Keratinocyte (primary cell): ENCODE measurements at regions not wholly inside any gene's neighbourhood (a gene's known extent, or its start where the extent isn't known, plus 50 kb on each side); places are given as distances from the start of the nearest gene placed in this dataset.

Source experiments
- DNase-seq: peaks from one replicate; pipeline ENCODE4 v3.0.0-alpha.2; 2011; ENCODE audit warnings: low read depth, missing footprints, low spot score
- FAIRE-seq: peaks from 2 replicates; lab custom pipeline; 2011; peaks lifted over from hg19 to GRCh38; lab: Jason Lieb, UNC
- H2AFZ ChIP-seq: 2 replicates; pipeline ENCODE4 v1.6.0; 2012; ENCODE audit warnings: low read length, control low read depth, inconsistent platforms; ENCODE audit not compliant: control insufficient read depth
- H3K27ac ChIP-seq: 2 replicates; pipeline ENCODE4 v1.5.1; 2011; ENCODE audit warnings: low read length; ENCODE audit not compliant: control insufficient read depth, insufficient read depth
- H3K27me3 ChIP-seq: 3 replicates; pipeline ENCODE4 v1.6.0; 2011; ENCODE audit warnings: low read length; ENCODE audit not compliant: control insufficient read depth, insufficient read depth; ENCODE audit errors: extremely low read depth
- H3K36me3 ChIP-seq, 2 experiments: 2 replicates in 1 of 2; 3 replicates in 1 of 2; pipeline ENCODE4 v1.5.1; 2011; ENCODE audit warnings: low read length in 2 of 2, mild to moderate bottlenecking in 1 of 2; ENCODE audit not compliant: control insufficient read depth in 2 of 2, insufficient read depth in 2 of 2; ENCODE audit errors: extremely low read depth in 1 of 2
- H3K4me1 ChIP-seq: 3 replicates; pipeline ENCODE4 v1.5.1; 2011; ENCODE audit warnings: low read length; ENCODE audit not compliant: control insufficient read depth, insufficient read depth; ENCODE audit errors: extremely low read depth
- H3K4me2 ChIP-seq: 3 replicates; pipeline ENCODE4 v1.6.0; 2011; ENCODE audit warnings: low read depth, low read length; ENCODE audit not compliant: control insufficient read depth, insufficient read depth; ENCODE audit errors: extremely low read depth
- H3K4me3 ChIP-seq, 3 experiments: fragments of 200-600 bp in 1 of 3; sonication (generic) in 1 of 3; 2 replicates in 2 of 3; 3 replicates in 1 of 3; pipeline ENCODE4 v1.5.1; 2011 to 2016; ENCODE audit warnings: low read length in 3 of 3, mild to moderate bottlenecking in 3 of 3, control low read depth in 2 of 3, inconsistent platforms in 1 of 3, low read depth in 1 of 3, mixed read lengths in 1 of 3, mixed run types in 1 of 3, moderate library complexity in 1 of 3; ENCODE audit not compliant: control insufficient read depth in 2 of 3, insufficient read depth in 2 of 3; ENCODE audit errors: extremely low read depth in 1 of 3
- H3K79me2 ChIP-seq: 2 replicates; pipeline ENCODE4 v1.6.0; 2012; ENCODE audit warnings: low read length; ENCODE audit not compliant: control insufficient read depth, insufficient read depth
- H3K9ac ChIP-seq: 3 replicates; pipeline ENCODE4 v1.6.0; 2011; ENCODE audit warnings: low read length; ENCODE audit not compliant: control insufficient read depth, insufficient read depth; ENCODE audit errors: extremely low read depth
- H3K9me1 ChIP-seq: 3 replicates; pipeline ENCODE4 v1.6.0; 2011; ENCODE audit warnings: low read length; ENCODE audit not compliant: control insufficient read depth, insufficient read depth; ENCODE audit errors: extremely low read depth
- H3K9me3 ChIP-seq: 2 replicates; pipeline ENCODE4 v1.5.1; 2012; ENCODE audit warnings: low read depth, low read length; ENCODE audit not compliant: control insufficient read depth
- H4K20me1 ChIP-seq: 3 replicates; pipeline ENCODE4 v1.6.0; 2011; ENCODE audit warnings: low read length; ENCODE audit not compliant: control insufficient read depth, insufficient read depth; ENCODE audit errors: extremely low read depth
- EZH2 ChIP-seq: IDR thresholded peaks from one replicate; pipeline ENCODE4 v1.6.1; 2012; ENCODE audit warnings: inconsistent platforms, mild to moderate bottlenecking, low read length, moderate library complexity
- dilution Hi-C: fragments of 300-500 bp; cut with MboI; formaldehyde crosslinking; loops from one replicate; pipeline ENCODE4 v1.7.0; 2020; ENCODE audit warnings: low sequenced_read_pairs; ENCODE audit not compliant: extremely low pct_ligation_motif_present
- TF ChIP-seq, protein P1 (sequence below), 3 experiments: IDR thresholded peaks in 1 of 3; conservative IDR thresholded peaks in 1 of 3; optimal IDR thresholded peaks in 1 of 3; 2 replicates in 2 of 3; 3 replicates in 1 of 3; pipeline versions ENCODE3 to v1.5.1; 2011; ENCODE audit warnings: low read length in 3 of 3, mild to moderate bottlenecking in 3 of 3, moderate library complexity in 2 of 3, control low read depth in 1 of 3, inconsistent platforms in 1 of 3; ENCODE audit not compliant: insufficient read depth in 2 of 3; ENCODE audit errors: extremely low read depth in 1 of 3

DNA sequence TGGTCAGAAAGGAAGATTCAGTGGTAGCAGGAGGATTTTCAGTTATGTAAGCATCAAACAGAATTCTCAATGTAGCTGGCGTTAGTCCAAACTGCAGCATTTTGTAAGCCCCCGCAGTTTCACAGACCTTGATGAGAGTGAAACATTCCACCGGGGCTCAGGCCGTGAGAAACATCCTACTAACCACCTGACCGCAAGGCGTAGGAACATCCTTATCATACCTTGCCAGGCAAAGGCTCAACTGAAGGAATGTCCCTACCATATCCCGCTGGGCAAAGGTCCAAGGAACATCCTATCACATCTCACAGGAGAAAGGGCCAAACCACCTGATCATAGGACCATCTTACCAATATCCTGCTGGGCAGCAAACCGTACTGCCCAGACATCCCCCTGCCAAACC lies 624.8 kb upstream of the TMEM132C start:
- dilution Hi-C loops: no loop called here
- no peak overlapping the region for H3K4me3 ChIP-seq
- no peak overlapping the region for H2AFZ ChIP-seq
- DNase-seq (no peak), FAIRE-seq (no peak)
- H3K9ac ChIP-seq: no peak overlapping the region
- H3K36me3 ChIP-seq: no peaks in the 10 kb centered on the region
- no peaks in the 10 kb centered on the region for H3K27me3 ChIP-seq
- H3K9me3 ChIP-seq: no peaks in the 10 kb centered on the region
- no peak overlapping the region for H3K27ac ChIP-seq
- no peaks in the 10 kb centered on the region for H3K79me2 ChIP-seq
- no peaks in the 10 kb centered on the region for H4K20me1 ChIP-seq
- H3K9me1 ChIP-seq: no peaks in the 10 kb centered on the region
- TF ChIP-seq EZH2: no peak
- TF ChIP-seq, protein P1, sequence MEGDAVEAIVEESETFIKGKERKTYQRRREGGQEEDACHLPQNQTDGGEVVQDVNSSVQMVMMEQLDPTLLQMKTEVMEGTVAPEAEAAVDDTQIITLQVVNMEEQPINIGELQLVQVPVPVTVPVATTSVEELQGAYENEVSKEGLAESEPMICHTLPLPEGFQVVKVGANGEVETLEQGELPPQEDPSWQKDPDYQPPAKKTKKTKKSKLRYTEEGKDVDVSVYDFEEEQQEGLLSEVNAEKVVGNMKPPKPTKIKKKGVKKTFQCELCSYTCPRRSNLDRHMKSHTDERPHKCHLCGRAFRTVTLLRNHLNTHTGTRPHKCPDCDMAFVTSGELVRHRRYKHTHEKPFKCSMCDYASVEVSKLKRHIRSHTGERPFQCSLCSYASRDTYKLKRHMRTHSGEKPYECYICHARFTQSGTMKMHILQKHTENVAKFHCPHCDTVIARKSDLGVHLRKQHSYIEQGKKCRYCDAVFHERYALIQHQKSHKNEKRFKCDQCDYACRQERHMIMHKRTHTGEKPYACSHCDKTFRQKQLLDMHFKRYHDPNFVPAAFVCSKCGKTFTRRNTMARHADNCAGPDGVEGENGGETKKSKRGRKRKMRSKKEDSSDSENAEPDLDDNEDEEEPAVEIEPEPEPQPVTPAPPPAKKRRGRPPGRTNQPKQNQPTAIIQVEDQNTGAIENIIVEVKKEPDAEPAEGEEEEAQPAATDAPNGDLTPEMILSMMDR (optimal IDR thresholded peaks at IDR 0.05 in 1 of 3, IDR thresholded peaks at IDR 0.05 in 1 of 3, conservative IDR thresholded peaks at IDR 0.05 in 1 of 3; ENCODE audit: extremely low read depth in 1 of 3, insufficient read depth in 2 of 3, low read length in 3 of 3): no peak
- no peaks in the 10 kb centered on the region for H3K4me1 ChIP-seq
- H3K4me2 ChIP-seq: no peak overlapping the region

DNA sequence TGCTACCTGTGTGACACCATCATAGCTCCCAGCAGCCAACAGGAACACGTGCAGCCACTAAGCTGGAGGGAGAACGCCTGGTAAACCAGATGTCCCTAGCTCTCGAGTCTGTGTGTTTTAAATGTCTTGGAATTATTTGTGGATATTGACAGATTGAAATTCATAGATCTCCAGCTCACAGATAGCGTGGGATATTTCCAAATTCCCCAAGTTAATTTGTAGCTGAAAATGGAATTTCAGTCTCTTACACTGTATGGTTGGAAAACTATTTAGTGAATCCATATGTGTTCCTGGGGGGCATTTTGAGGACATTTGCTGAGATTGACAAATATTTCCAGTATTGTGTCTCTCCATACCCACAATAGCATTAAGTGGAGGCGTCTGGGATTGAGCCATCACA lies 618.6 kb upstream of the TMEM132C start:
- no peaks in the 10 kb centered on the region for H3K9me1 ChIP-seq
- no peak overlapping the region for H2AFZ ChIP-seq
- peaks cover 2% of the 10 kb centered on the region for H3K9me3 ChIP-seq
- no peak overlapping the region for H3K4me3 ChIP-seq
- FAIRE-seq (no peak), DNase-seq (no peak)
- H3K36me3 ChIP-seq: no peaks in the 10 kb centered on the region
- no peak overlapping the region for H3K27ac ChIP-seq
- no peaks in the 10 kb centered on the region for H3K4me1 ChIP-seq
- H3K27me3 ChIP-seq: no peaks in the 10 kb centered on the region
- dilution Hi-C loops: no loop called here
- H3K9ac ChIP-seq: no peak overlapping the region
- no peaks in the 10 kb centered on the region for H3K79me2 ChIP-seq
- TF ChIP-seq EZH2: no peak
- TF ChIP-seq, protein P1 (optimal IDR thresholded peaks at IDR 0.05 in 1 of 3, IDR thresholded peaks at IDR 0.05 in 1 of 3, conservative IDR thresholded peaks at IDR 0.05 in 1 of 3; ENCODE audit: extremely low read depth in 1 of 3, insufficient read depth in 2 of 3, low read length in 3 of 3): no peak
- no peaks in the 10 kb centered on the region for H4K20me1 ChIP-seq
- H3K4me2 ChIP-seq: no peak overlapping the region
